ENCODE measurements at regions not wholly inside any gene's neighbourhood (a gene's known extent, or its start where the extent isn't known, plus 50 kb on each side); places are given as distances from the start of the nearest gene placed in this dataset.
"Not testable (repeated sequence)": the region's sequence is repeated elsewhere in the genome, so short reads cannot be mapped to it uniquely, and the experiment has no call there.

DNA sequence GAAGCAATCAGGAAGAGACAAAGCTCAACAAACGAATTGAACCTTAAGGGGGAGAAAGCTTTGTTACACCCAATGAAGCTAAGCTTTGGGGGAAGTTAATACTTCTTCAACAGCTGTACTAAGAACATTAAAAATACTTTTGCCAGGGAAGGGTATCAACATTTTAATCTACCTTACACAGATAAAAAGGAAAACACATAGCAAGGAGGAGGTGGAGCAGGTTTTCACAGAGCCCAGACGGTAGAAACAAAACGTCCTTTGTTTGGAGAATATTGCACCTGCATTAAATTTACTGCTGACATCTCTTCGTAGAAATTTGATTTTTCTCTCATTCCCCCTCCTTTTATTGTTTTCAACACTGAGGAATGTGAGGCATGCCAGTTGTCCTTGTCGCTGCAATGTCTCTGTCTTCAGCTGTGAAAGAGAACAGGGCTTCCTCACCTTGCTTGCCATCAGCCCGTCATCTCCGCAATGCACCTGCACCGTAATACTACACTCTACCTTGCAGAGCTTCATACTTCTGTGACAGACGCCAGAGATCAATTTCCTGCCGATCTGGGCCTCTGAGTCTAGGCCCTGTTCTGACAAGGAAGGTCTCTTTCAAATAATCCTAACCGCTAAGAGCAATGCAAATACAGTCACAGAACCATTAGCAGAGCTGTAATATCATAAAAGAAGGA lies 270.8 kb downstream of the SPRY2 start:
- DNase-seq: no peak

DNA sequence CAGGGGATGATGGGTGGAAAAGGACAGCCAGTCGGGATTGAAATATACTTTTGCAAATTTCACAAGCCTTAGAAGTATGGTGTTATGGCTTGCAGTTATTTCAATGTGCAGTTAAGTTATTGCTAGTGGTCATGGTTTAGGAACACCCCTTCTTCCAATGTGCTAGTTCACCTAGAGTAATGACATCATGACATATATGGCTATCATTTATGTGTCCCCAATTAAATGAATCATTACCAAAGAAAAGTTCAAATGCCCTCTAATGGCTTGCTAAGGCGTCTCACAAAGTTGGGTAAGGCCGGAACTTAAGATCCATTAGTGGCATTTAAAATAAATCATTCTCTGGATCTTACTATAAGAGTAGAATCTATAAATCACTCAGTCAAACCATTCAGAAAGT lies 271.6 kb downstream of the SPRY2 start:
- no peak for DNase-seq

DNA sequence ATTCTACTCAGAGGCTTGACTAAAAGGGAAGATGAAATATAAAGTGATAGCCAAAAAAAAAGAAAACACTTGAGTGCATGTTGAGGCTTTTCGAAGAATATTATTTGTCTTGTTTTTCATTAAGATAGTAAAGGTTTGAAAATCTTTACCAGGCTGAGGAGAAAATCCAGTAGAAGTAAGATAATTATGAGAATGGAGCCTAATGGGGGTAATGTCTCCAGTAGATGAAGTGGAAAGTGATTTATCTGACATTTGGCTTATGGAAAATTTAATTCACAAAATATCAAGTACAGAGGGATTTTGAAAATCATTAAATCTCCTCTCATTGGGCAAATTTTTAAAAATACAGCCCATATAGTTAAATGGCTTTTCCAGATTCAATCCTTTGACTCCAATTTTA lies 274.9 kb downstream of the SPRY2 start:
- DNase-seq: no peak

DNA sequence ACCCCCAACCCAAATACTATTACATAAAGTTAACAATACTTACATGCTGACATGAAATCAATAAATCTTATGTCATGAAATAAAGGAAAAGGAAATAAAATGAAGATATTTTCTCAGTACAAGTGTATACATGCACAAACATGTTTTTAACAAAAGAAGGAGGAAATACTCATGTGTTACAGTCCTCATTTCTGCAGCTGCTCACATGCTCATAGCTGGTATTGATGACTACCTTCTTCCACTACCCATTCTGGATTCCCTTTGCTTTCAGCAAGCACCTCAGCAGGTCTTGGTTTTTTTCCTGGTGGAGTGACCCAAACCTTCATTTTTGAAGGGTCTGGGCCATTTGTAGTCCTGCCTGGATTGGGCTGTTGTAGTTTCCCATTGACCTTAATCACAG lies 278.5 kb downstream of the SPRY2 start:
- not testable (repeated sequence) for DNase-seq

DNA sequence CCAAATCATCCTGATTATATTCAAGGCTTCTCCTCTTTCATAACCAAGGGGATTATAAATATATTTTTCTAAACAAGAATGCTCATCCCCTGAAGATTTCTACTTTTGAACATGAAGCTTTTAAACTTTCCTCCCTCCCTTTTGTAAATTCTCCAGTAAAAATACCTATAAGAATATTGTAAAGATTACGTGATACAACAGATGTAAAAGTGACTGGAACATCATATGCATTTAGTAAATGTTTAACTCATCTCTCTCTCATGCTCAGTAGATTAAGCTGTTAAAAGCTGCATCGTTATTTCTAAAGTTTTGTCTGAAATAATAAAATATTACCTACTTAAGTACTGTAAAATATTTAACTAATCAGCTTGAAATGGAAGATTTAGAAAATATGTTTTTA lies 281.1 kb downstream of the SPRY2 start:
- no peak for DNase-seq

DNA sequence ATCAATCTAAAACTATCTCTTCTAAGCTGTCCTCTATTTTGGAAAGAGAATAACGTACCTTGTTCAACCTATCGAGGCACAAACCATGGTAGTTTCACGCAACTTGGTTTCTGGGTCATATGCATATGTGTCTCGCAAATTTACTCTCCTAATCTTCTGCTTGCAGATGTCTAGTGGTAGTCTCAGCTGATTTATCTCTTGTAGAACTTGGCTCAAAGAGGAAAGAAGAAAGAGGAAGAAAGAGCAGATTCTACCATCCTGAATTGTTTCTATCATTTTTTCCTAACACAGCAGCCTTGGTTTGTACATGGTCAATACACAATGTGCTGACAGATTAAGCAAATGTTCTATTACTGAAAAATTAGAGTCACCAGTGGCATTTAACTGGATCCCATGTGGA lies 282.3 kb downstream of the SPRY2 start:
- no peak for DNase-seq

DNA sequence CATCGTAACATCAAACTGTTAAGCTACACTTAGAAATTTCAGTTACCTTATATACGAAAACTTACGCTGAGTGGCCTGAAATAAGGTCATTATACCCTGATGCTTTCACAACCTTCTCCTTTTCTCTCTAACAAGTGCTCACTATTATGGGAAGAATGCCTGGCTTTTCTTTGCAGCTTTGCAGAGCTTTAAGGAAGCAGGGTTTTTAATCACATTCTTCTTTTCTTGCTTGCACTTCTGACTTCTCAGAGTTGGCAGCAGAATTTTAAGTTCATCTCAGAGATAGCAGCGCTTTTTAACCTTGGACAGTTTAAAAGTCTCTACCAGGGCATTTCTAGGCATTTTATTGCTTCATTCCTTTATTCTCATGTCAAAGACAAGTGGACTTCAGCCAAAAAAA lies 285.1 kb downstream of the SPRY2 start:
- no peak for DNase-seq

DNA sequence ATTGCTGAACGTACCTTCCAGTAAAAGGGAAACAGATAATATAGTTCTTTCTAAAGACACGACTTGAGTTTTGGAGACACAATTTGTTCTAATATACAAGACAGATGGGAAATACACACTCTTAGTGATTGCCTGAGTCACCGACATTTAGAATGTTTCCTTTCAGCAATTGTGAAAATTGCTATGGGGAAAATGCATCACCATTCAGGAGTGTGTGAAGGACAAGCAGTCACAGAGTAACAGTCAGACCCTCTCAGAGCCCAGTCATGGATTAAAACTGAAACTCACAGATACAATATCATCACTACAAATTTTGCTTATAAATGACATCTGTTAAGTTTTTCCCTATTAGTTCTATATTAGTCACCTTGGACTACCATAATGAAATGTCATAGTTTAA lies 286.1 kb downstream of the SPRY2 start:
- DNase-seq: no peak

DNA sequence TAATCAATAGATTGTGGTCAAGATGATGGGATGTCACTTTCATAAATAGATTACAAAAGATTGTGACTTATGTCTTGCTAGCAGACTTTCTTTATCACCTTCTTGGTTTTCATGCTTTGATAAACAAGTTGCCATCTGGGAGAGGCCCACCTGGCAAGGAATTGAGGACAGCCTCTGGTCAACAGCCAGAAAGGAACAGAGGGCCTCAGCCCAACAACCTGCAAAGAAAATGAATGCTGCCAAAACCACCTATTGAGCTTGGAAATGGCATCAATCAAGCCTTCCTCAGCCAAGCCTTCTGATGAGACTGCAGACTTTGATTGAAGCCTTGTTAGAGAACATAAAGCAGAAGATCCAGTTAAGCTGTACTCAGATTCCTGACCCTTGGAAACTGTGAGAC lies 288.6 kb downstream of the SPRY2 start:
- DNase-seq: no peak

DNA sequence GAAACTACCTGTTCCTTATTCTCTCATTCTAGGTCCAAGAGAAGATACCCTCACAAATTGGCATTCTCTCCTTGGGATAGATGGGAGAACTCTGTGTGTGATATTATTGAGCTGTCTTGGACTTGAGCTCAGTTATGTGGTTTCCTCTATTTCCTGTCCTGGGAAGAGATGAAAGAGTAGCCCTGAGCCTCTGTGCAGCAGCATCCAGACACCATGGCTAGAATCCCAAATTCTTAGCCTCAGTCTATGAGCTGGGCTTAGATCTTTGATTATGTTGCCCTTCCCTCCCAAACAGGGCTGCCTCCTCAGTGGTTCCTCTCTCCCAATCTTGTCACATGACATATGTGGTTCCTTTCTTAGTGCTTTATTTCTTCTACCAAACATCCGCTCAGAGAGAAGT lies 290.7 kb downstream of the SPRY2 start:
- no peak for DNase-seq

DNA sequence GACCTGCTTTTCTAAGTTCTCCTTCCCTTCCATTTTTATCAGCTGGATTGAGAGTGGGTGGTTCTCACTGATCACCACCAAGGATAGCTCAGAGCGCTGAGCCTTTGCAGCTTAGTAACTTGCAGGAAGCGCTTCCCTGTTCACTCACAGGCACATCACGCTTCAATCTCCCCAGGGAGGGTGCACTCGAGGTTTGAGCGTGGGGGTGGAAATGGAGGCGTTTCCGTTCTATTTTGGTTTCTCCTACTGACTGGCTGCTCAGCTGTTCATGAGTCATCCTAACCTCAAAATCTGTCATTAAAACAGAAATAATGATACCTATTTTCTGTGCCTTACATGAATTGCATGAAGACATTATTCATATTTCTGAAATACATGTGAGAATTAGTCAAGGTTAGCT lies 292.1 kb downstream of the SPRY2 start:
- no peak for DNase-seq

DNA sequence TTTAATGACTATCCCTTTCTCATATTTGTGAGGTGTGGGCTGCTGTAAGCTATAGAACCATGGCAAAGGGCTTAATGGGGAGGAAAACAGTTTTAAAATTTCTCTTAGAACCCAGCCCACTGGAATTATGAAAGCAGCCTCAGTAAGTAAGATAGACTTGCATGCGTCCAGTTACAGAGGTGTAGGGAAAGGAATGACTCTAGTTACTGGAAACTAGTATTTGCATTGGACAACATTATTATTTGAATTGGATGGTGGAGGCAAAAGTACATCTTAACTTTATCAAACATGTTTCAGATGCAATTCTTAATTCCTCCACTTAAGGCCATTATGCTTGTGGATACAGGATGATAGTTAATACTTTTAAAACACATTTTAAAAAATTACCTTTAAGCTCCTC lies 292.9 kb downstream of the SPRY2 start:
- no peak for DNase-seq

DNA sequence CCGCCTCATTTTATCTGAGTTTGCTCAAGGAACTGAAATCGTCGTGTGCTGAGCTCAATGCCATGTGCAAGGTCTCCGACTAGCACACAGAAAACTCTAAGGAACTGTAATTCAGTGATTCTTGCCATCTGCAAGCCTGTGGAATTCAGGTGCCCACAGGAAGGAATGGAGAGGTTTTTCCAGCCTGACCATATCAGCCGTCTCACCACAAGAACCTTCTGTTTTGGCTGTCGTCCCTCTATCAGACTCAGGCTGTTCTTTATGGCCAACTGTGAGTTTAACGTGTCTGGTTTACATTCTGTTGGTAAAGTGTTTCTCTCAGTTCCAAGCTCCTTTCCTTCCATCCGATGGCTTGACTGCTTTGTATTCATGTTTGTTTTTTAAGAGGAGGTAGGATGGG lies 293.5 kb downstream of the SPRY2 start:
- DNase-seq: no peak

DNA sequence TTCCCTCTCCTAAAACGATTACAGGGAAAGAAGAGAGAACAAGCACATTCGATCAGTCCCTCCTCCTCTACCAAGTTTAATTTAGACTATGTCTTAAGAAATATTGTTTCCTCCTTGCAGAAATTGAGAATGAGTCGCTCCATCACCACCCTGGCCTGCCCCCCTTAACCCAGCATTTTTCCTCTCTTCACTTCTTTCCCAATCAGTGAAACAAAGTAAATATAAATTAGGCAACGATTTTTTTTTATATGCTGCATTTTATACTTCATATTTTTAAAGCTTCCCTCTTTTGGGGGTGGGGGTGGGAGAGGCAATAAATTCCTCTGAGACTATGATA lies 300.0 kb downstream of the SPRY2 start:
- no peak for DNase-seq

DNA sequence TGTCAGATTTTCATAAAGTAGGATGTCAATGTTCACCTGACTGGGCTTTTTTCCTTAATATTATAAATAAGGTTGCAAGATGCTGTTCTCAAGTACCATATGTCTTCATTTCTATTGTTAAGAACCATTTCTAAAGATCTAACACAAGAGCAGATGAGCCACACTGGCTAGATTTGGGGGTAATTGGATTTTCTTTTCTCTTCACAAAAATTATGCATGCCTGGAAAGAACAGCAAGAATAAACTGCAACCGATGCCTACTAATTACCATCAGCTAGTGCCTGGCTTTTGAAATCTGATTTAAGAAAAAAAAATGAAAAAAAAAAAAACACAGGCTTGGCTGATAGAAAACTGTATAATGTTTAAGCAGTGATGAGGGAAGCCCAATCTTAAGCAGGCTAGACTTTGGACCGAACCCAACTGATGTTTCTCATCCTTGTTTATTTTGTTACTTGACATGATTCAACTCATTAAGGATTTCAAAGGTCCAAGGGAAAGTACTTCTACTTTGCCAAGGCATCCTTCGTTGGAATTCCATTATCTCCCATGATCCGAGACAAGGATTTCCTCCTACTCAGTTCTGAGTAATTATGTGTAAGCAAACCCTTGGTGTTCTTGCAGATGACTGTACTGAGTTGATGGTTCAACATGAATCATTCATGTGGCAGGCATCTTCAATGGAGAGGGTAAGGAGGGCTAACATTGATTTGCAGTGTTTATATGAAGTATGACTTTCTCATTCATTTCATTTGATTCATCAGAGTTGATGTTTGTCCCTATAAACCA lies 300.5 kb downstream of the SPRY2 start:
- no peak for DNase-seq

DNA sequence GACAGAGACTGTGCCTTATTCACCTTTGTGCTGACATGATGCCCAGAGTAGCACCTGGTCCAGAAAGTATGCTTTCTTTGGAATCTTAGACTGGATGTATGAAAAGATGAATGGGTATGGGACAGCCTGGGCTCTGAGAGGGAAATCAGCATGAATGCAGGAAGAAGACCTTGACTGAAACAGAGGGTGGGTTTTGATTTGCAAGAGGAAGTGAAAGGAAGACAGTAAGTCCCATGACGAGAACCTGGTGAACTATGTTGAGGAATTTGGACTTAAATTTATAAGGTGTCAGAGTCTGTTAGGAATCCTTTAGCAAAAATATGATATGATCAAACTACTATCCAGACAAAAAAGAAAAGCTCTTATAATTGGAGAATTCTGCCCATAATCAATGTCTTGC lies 301.9 kb downstream of the SPRY2 start:
- no peak for DNase-seq

DNA sequence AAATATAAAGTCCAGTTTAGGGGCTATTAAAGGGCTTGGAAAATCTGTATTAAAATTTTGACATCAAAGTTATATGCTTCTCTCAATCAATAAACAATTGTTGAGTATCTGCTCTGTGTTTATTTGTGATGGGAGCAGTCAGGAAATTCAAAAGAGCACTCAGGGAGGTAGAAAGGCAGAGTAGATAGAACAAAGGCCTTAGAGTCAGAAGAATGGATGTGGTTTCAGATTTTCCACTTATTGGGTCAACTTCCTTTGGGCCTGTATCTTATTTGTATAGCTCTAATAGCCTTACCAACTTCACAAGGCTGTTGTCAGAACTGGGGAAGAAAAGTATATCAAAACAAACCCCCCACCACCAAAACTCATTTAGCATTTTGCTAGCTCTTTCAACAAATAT lies 302.6 kb downstream of the SPRY2 start:
- no peak for DNase-seq

DNA sequence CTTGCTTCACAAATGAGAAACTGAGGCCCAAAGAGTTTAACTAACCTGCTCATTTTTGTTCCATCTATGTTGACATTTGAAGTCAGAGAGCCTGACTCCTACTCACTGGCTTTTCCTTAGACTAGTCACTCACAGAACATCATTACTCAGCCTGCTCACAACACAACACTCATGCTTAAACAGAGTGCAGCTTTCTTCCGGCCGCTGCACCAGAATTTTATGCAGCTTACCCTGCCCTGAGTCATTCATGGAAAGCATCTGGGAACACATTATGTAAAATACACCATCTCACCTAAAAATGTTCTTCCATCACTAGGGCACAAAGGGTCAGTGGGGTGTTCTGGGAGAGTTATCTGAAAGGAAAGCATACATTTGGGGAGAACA lies 303.4 kb downstream of the SPRY2 start:
- DNase-seq: no peak

DNA sequence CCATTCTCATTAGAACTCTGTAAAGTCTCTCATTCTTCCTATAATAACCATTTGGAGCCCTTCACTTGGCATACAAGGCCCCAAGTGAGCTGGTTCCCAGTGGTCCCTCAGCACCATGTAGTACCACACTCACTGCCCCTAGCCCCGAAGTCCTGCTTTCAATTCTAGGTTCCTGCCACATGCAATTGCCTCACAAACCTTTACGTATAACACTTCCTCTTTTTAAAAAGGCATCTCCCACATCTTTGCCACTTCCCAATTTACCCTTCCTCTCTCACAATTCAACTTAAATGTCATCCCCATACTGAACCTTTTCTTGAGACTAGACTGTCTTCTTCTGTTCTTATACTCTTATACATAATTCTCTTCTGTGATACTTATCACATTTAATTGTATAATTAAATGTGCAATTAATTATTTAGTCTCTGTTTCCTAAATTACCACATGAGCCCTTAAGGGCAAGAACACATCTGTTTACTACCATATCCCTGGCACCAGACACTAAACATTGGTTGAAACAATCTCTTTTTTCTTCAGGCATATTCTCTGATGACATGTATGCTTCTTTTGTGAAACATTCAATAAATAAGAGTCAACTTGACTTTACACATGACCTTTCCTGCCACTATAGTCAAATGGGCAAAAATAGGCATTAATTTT lies 304.0 kb downstream of the SPRY2 start:
- no peak for DNase-seq

DNA sequence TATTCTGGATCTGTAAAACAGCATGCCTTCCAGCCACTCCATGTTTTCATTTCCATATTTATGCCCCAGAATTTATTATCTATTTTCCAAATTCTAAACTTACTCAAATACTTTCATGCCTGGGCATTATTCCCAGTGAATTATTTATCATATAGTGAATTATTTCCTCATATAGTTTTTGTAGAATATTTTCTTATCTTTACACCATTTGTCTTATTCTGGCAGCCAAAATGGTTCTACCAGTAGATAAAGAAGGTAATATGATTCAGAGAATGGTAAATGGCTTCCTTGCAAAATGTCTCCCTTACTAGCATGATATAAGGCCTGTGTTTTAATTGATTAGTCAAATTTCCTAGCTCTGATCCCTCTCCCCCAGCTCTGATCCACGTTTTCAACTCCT lies 305.8 kb downstream of the SPRY2 start:
- DNase-seq: no peak

DNA sequence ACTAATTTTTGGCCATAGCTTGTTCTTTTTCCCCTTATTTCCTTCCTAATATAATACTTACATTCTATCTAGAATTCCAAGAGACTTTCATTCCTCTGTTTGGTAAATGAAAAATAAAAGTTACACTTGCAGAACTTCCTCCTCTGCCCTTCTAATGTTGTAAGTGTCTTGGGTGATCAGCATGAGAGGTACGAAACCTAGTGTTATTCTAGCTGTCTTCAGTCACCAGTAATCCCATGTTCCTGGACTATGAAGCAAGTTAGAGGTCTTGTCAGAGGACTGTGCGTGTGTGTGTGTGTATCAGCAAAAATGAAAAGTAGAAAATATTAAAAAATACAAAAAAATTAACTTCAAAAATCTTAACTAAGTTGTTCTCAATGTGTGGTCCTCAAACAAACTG lies 307.0 kb downstream of the SPRY2 start:
- DNase-seq: no peak

DNA sequence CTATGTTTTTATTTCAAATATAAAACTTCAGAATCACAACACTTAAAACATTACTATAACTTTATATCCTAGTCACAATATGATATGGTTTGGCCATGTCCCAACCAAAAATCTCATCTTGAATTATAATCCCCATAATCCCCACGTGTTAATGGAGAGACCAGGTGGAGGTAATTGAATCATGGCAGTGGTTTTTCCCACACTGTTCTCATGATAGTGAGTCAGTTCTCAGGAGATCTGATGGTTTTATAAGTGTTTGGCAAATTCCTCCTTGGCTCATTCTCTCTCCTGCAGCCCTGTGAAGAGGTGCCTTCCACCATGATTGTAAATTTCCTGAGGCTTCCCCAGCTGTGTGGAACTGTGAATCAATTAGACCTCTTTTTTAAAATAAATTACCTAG lies 307.6 kb downstream of the SPRY2 start:
- DNase-seq: no peak

DNA sequence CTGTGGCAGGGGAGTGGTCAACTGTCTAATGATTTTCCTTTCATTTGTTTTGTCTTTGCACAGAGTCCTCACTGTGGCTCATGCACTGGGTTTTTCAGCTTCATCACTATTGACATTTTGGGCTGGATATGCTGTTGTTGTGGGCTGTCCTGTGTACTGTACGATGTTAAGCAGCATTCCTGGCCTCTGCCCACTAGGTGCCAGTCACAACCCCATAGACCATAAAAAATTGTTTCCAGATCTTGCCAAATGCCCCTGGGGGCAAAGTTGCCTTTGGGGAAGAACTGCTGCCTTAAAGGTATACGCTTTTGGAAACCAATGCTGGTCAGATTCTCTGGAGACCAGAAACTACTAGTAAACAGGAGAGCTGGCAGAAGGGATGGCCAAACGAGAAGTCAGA lies 310.4 kb downstream of the SPRY2 start:
- no peak for DNase-seq

DNA sequence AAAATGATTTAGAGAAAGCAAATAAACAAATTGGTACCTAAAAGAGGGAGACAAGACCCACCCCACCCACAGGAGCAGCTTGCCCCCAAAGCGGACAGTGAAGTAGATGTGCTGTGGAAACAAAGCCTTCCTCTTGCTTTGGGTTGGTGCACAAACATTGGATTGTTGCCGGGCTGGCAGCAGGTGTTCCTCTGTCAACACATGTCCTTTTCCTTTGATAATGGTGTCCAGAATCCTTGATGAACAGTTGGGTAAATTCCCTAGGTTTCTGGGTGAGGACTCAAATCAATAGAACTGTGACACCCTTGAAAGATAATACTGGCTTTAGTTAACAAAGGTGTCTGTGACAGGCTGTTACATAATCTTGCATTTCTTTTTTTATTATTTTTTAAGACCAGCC lies 311.8 kb downstream of the SPRY2 start:
- peak; percentile 52 for DNase-seq

DNA sequence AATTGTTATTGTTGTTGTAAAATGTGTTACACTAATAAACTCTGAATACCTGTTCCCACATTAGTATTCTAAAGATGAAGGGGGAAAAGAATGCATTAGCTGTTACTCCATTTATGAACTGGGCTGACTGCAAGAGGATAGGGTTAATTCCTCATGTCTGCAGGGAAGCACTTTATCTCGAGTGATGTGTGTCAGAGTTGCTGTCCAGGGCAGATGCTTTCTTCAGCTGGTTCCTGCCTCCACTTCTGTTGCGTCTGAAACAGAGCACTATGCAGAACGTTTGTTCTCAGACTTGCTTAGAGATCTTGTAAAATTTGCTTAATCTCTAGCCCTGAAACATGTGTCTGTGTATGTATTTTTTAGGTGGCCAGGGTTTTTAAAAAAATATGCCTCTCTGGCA lies 318.8 kb downstream of the SPRY2 start:
- no peak for DNase-seq
